ENCODE measurements at regions not wholly inside any gene's neighbourhood (a gene's known extent, or its start where the extent isn't known, plus 50 kb on each side); places are given as distances from the start of the nearest gene placed in this dataset.

DNA sequence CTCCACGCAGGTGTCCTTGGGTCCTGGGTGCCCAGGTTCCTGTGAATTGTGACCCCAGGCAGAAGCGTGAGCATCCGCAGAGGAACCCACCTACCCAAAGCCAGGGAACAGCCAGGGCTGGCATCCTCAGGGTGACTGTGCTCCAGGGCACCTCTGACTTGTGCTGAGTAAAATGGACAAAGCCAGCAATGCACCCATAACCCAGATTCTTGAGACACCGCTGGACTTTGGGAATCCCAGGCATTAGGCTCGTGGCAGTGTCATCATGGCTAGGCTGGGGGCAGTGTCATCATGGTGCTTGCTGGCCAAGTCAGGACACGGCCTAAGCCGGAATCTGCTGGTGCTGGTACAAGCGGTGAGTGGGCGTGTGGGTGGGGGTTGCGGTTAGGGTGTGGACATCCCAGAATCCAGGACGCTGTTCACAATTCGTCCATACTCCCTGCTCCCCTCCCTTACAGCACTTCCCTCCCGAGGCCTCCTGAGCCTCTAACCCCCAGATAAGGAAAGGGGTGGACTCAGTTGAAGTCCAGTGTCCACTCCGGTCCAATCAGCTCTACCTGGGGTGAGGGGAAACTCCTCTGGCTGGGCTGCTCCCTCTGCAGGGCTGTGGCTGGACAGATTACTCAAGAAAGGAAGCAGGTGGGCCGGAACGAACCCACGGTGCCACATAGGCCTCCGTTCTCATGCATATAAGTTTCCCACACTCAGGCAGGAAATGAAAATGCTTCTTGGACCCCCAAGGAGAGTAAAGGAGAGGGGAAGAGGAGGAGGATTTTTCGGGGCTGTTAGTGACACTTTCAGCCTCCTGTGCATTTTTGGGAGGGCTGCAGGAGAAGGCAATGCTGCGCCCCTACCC, 138.9 kb downstream of the SEC14L1 start (continued):
- TF ChIP-seq ZGPAT (CRISPR knock-in tag; IDR thresholded peaks at IDR 0.05) (peak; percentile 69), ZNF704 (CRISPR knock-in tag; IDR thresholded peaks at IDR 0.05; ENCODE audit: borderline replicate concordance) (no peak), NR2F6 (IDR thresholded peaks at IDR 0.05) (no peak; the same call in 1 of the 2 replicates), NR2F6 (CRISPR knock-in tag; IDR thresholded peaks at IDR 0.05) (peak; percentile 39; the same call in 1 of the 2 replicates), POLR2G (IDR thresholded peaks at IDR 0.05; ENCODE audit: low read depth, low read length) (peak; percentile 84), RFX3 (CRISPR knock-in tag; IDR thresholded peaks at IDR 0.05) (peak; percentile 1; the same call in 1 of the 2 replicates), MAFG (CRISPR knock-in tag; IDR thresholded peaks at IDR 0.05) (no peak), RORA (CRISPR knock-in tag; IDR thresholded peaks at IDR 0.05) (no peak), ZNF510 (CRISPR knock-in tag; IDR thresholded peaks at IDR 0.05; ENCODE audit: low read depth) (no peak), ZNF24 (IDR thresholded peaks at IDR 0.05) (no peak), ZNF33A (CRISPR knock-in tag; IDR thresholded peaks at IDR 0.05; ENCODE audit: borderline replicate concordance) (no peak)
- TF ChIP-seq, protein P1, sequence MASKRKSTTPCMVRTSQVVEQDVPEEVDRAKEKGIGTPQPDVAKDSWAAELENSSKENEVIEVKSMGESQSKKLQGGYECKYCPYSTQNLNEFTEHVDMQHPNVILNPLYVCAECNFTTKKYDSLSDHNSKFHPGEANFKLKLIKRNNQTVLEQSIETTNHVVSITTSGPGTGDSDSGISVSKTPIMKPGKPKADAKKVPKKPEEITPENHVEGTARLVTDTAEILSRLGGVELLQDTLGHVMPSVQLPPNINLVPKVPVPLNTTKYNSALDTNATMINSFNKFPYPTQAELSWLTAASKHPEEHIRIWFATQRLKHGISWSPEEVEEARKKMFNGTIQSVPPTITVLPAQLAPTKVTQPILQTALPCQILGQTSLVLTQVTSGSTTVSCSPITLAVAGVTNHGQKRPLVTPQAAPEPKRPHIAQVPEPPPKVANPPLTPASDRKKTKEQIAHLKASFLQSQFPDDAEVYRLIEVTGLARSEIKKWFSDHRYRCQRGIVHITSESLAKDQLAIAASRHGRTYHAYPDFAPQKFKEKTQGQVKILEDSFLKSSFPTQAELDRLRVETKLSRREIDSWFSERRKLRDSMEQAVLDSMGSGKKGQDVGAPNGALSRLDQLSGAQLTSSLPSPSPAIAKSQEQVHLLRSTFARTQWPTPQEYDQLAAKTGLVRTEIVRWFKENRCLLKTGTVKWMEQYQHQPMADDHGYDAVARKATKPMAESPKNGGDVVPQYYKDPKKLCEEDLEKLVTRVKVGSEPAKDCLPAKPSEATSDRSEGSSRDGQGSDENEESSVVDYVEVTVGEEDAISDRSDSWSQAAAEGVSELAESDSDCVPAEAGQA (IDR thresholded peaks at IDR 0.05; ENCODE audit: low read depth), result no peak; the same call in 1 of the 2 replicates
- TF ChIP-seq, protein P1 (CRISPR knock-in tag; IDR thresholded peaks at IDR 0.05; ENCODE audit: borderline replicate concordance), result no peak
- TF ChIP-seq, protein P2, sequence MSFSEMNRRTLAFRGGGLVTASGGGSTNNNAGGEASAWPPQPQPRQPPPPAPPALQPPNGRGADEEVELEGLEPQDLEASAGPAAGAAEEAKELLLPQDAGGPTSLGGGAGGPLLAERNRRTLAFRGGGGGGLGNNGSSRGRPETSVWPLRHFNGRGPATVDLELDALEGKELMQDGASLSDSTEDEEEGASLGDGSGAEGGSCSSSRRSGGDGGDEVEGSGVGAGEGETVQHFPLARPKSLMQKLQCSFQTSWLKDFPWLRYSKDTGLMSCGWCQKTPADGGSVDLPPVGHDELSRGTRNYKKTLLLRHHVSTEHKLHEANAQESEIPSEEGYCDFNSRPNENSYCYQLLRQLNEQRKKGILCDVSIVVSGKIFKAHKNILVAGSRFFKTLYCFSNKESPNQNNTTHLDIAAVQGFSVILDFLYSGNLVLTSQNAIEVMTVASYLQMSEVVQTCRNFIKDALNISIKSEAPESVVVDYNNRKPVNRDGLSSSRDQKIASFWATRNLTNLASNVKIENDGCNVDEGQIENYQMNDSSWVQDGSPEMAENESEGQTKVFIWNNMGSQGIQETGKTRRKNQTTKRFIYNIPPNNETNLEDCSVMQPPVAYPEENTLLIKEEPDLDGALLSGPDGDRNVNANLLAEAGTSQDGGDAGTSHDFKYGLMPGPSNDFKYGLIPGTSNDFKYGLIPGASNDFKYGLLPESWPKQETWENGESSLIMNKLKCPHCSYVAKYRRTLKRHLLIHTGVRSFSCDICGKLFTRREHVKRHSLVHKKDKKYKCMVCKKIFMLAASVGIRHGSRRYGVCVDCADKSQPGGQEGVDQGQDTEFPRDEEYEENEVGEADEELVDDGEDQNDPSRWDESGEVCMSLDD (CRISPR knock-in tag; IDR thresholded peaks at IDR 0.05; ENCODE audit: borderline replicate concordance), result 0 out of 2 replicates have a peak, but pooled peaks have one; percentile 33
- TF ChIP-seq, protein P3, sequence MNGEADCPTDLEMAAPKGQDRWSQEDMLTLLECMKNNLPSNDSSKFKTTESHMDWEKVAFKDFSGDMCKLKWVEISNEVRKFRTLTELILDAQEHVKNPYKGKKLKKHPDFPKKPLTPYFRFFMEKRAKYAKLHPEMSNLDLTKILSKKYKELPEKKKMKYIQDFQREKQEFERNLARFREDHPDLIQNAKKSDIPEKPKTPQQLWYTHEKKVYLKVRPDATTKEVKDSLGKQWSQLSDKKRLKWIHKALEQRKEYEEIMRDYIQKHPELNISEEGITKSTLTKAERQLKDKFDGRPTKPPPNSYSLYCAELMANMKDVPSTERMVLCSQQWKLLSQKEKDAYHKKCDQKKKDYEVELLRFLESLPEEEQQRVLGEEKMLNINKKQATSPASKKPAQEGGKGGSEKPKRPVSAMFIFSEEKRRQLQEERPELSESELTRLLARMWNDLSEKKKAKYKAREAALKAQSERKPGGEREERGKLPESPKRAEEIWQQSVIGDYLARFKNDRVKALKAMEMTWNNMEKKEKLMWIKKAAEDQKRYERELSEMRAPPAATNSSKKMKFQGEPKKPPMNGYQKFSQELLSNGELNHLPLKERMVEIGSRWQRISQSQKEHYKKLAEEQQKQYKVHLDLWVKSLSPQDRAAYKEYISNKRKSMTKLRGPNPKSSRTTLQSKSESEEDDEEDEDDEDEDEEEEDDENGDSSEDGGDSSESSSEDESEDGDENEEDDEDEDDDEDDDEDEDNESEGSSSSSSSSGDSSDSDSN (CRISPR knock-in tag; IDR thresholded peaks at IDR 0.05), result peak; percentile 50

All from HepG2 (cell line).